GM23338 (cell line): ENCODE measurements at regions not wholly inside any gene's neighbourhood (a gene's known extent, or its start where the extent isn't known, plus 50 kb on each side); places are given as distances from the start of the nearest gene placed in this dataset.

Experiments
- ATAC-seq: fragments of 200-7000 bp; cut with Tn5 transposase; 3 replicates; pipeline ENCODE4 v1.9.1; 2020
- DNase-seq: peaks from one replicate; pipeline ENCODE4 v3.0.0-alpha.2; 2015; ENCODE audit warnings: low spot score
- H2AFZ ChIP-seq: fragments of 200-600 bp; sonication (generic); 2 replicates; pipeline ENCODE4 v1.8.0; 2016; ENCODE audit warnings: antibody characterized with exemption, mild to moderate bottlenecking, moderate library complexity
- H3F3A ChIP-seq: fragments of 200-600 bp; sonication (generic); replicated peaks from 2 replicates; pipeline ENCODE4 v1.8.0; 2017; ENCODE audit warnings: antibody characterized with exemption, mixed run types, low read depth
- H3K27ac ChIP-seq: fragments of 200-600 bp; sonication (generic); 2 replicates; pipeline ENCODE4 v1.6.1; 2016; ENCODE audit warnings: low read depth
- H3K27me3 ChIP-seq: fragments of 200-600 bp; sonication (generic); 2 replicates; pipeline ENCODE4 v1.8.0; 2016; ENCODE audit warnings: mild to moderate bottlenecking, mixed run types, moderate library complexity; ENCODE audit not compliant: insufficient read depth
- H3K36me3 ChIP-seq: fragments of 200-600 bp; sonication (generic); 2 replicates; pipeline ENCODE4 v1.8.0; 2016; ENCODE audit warnings: mild to moderate bottlenecking; ENCODE audit not compliant: insufficient read depth
- H3K4me1 ChIP-seq: fragments of 200-600 bp; sonication (generic); 2 replicates; pipeline ENCODE4 v1.8.0; 2016; ENCODE audit warnings: mild to moderate bottlenecking, moderate library complexity; ENCODE audit not compliant: insufficient read depth
- H3K4me2 ChIP-seq: fragments of 200-600 bp; sonication (generic); 2 replicates; pipeline ENCODE4 v1.7.1; 2017; ENCODE audit warnings: mixed run types
- H3K4me3 ChIP-seq: fragments of 200-600 bp; sonication (generic); 2 replicates; pipeline ENCODE4 v1.6.1; 2016; ENCODE audit warnings: mixed run types
- H3K79me2 ChIP-seq: fragments of 200-600 bp; sonication (generic); replicated peaks from 2 replicates; pipeline ENCODE4 v1.8.0; 2017; ENCODE audit warnings: mild to moderate bottlenecking; ENCODE audit not compliant: insufficient read depth
- H3K9me2 ChIP-seq: fragments of 200-600 bp; sonication (generic); 2 replicates; pipeline ENCODE4 v1.8.0; 2017; ENCODE audit not compliant: insufficient read depth
- H4K20me1 ChIP-seq: fragments of 200-600 bp; sonication (generic); replicated peaks from 2 replicates; pipeline ENCODE4 v1.8.0; 2017; ENCODE audit warnings: mild to moderate bottlenecking; ENCODE audit not compliant: insufficient read depth
- H3K27ac Mint-ChIP-seq: 2 replicates; pipeline ENCODE4 v1.8.0; 2020; ENCODE audit warnings: inconsistent platforms, mild to moderate bottlenecking, moderate library complexity, mixed read lengths
- H3K27me3 Mint-ChIP-seq: 3 replicates; pipeline ENCODE4 v1.8.0; 2022; ENCODE audit warnings: low read depth, mild to moderate bottlenecking, moderate library complexity, mixed read lengths, inconsistent platforms; ENCODE audit not compliant: insufficient read depth, poor library complexity
- H3K36me3 Mint-ChIP-seq: 3 replicates; pipeline ENCODE4 v1.8.0; 2021; ENCODE audit warnings: low read depth, mild to moderate bottlenecking, inconsistent platforms, moderate library complexity, mixed read lengths
- H3K4me1 Mint-ChIP-seq: 3 replicates; pipeline ENCODE4 v1.8.0; 2020; ENCODE audit warnings: mild to moderate bottlenecking, inconsistent platforms, mixed read lengths
- H3K4me3 Mint-ChIP-seq: 3 replicates; pipeline ENCODE4 v1.8.0; 2021; ENCODE audit warnings: moderate library complexity, mild to moderate bottlenecking, inconsistent platforms, mixed read lengths
- H3K9me3 Mint-ChIP-seq: 3 replicates; pipeline ENCODE4 v1.8.0; 2020; ENCODE audit warnings: moderate library complexity, mild to moderate bottlenecking, inconsistent platforms, mixed read lengths
- CREB1 ChIP-seq: fragments of 250-450 bp; sonication (Bioruptor Pico); IDR thresholded peaks from 2 replicates; pipeline ENCODE4 v1.5.0; 2020; ENCODE audit warnings: low read depth, mild to moderate bottlenecking, moderate library complexity
- CTCF ChIP-seq, 2 experiments: fragments of 200-600 bp in 1 of 2; sonication (generic) in 1 of 2; conservative IDR thresholded peaks; 2 replicates each; pipeline versions ENCODE4 v1.5.1 to v1.6.1; 2016 to 2017; ENCODE audit warnings: antibody characterized with exemption in 2 of 2, low read depth in 2 of 2, mild to moderate bottlenecking in 2 of 2, moderate library complexity in 1 of 2
- EZH2 ChIP-seq: fragments of 200-600 bp; sonication (generic); IDR thresholded peaks from one replicate; pipeline ENCODE4 v1.8.0; 2017; ENCODE audit warnings: antibody characterized with exemption, mild to moderate bottlenecking, low read depth; ENCODE audit not compliant: unreplicated experiment
- EZH2phosphoT487 ChIP-seq: fragments of 200-600 bp; sonication (generic); IDR thresholded peaks from one replicate; pipeline ENCODE4 v1.8.1; 2018; ENCODE audit warnings: antibody characterized with exemption; ENCODE audit not compliant: unreplicated experiment
- JUNB ChIP-seq: IDR thresholded peaks from one replicate; pipeline ENCODE4 v1.6.1; 2016; ENCODE audit warnings: antibody characterized with exemption; ENCODE audit not compliant: unreplicated experiment
- NANOG ChIP-seq: IDR thresholded peaks from 2 replicates; pipeline ENCODE4 v1.6.1; 2016; ENCODE audit warnings: antibody characterized with exemption, borderline replicate concordance
- POLR2AphosphoS5 ChIP-seq: IDR thresholded peaks from 2 replicates; pipeline ENCODE4 v1.6.1; 2016; ENCODE audit warnings: antibody characterized with exemption, low read depth
- STAT1 ChIP-seq: IDR thresholded peaks from one replicate; pipeline ENCODE4 v1.6.1; 2016; ENCODE audit warnings: antibody characterized with exemption; ENCODE audit not compliant: unreplicated experiment
- ZNF114 ChIP-seq: fragments of 250-450 bp; sonication (Bioruptor Pico); IDR thresholded peaks from 2 replicates; pipeline ENCODE4 v1.5.0; 2020; ENCODE audit warnings: mild to moderate bottlenecking, moderate library complexity
- ZNF331 ChIP-seq: fragments of 250-450 bp; sonication (Bioruptor Pico); IDR thresholded peaks from 2 replicates; pipeline ENCODE4 v1.5.0; 2020; ENCODE audit warnings: low read depth, mild to moderate bottlenecking, moderate library complexity
- ZNF462 ChIP-seq: fragments of 250-450 bp; sonication (Bioruptor Pico); IDR thresholded peaks from 2 replicates; pipeline ENCODE4 v1.5.0; 2020; ENCODE audit warnings: mild to moderate bottlenecking, moderate library complexity
- TF ChIP-seq, protein P1 (sequence below): IDR thresholded peaks from one replicate; pipeline ENCODE4 v1.6.1; 2018; ENCODE audit warnings: antibody characterized with exemption; ENCODE audit not compliant: unreplicated experiment
- TF ChIP-seq, protein P2 (sequence below): IDR thresholded peaks from 2 replicates; pipeline ENCODE4 v1.6.1; 2016; ENCODE audit warnings: antibody characterized with exemption

GRCh38 chr11:21814169-21814568, 378.7 kb upstream of the ANO5 start:
- ATAC-seq (no peak), DNase-seq (no peak)
- no peak overlapping the region for H3K27ac ChIP-seq
- peaks cover 12% of the 10 kb centered on the region for H3K9me2 ChIP-seq
- H3K4me3 ChIP-seq = no peak overlapping the region
- no peaks in the 10 kb centered on the region for H3K36me3 ChIP-seq
- no peak overlapping the region for H2AFZ ChIP-seq
- peaks cover 4% of the 10 kb centered on the region; the same call in 1 of the 3 replicates for H3K4me1 Mint-ChIP-seq
- no peaks in the 10 kb centered on the region for H3K9me3 Mint-ChIP-seq
- H3K4me1 ChIP-seq = no peaks in the 10 kb centered on the region
- TF ChIP-seq JUNB = no peak
- TF ChIP-seq ZNF462 = no peak
- no peak for TF ChIP-seq POLR2AphosphoS5
- no peak for TF ChIP-seq ZNF331 (CRISPR knock-in tag)
- TF ChIP-seq CREB1 (CRISPR knock-in tag) = no peak
- no peak for TF ChIP-seq NANOG
- no peak for TF ChIP-seq EZH2
- TF ChIP-seq, protein P1, sequence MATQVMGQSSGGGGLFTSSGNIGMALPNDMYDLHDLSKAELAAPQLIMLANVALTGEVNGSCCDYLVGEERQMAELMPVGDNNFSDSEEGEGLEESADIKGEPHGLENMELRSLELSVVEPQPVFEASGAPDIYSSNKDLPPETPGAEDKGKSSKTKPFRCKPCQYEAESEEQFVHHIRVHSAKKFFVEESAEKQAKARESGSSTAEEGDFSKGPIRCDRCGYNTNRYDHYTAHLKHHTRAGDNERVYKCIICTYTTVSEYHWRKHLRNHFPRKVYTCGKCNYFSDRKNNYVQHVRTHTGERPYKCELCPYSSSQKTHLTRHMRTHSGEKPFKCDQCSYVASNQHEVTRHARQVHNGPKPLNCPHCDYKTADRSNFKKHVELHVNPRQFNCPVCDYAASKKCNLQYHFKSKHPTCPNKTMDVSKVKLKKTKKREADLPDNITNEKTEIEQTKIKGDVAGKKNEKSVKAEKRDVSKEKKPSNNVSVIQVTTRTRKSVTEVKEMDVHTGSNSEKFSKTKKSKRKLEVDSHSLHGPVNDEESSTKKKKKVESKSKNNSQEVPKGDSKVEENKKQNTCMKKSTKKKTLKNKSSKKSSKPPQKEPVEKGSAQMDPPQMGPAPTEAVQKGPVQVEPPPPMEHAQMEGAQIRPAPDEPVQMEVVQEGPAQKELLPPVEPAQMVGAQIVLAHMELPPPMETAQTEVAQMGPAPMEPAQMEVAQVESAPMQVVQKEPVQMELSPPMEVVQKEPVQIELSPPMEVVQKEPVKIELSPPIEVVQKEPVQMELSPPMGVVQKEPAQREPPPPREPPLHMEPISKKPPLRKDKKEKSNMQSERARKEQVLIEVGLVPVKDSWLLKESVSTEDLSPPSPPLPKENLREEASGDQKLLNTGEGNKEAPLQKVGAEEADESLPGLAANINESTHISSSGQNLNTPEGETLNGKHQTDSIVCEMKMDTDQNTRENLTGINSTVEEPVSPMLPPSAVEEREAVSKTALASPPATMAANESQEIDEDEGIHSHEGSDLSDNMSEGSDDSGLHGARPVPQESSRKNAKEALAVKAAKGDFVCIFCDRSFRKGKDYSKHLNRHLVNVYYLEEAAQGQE = no peak
- TF ChIP-seq CTCF (conservative IDR thresholded peaks at IDR 0.05; ENCODE audit: low read depth in 2 of 2) = no peak
- TF ChIP-seq, protein P2, sequence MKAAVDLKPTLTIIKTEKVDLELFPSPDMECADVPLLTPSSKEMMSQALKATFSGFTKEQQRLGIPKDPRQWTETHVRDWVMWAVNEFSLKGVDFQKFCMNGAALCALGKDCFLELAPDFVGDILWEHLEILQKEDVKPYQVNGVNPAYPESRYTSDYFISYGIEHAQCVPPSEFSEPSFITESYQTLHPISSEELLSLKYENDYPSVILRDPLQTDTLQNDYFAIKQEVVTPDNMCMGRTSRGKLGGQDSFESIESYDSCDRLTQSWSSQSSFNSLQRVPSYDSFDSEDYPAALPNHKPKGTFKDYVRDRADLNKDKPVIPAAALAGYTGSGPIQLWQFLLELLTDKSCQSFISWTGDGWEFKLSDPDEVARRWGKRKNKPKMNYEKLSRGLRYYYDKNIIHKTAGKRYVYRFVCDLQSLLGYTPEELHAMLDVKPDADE = no peak
- no peak for TF ChIP-seq EZH2phosphoT487
- no peak for TF ChIP-seq ZNF114
- no peak for TF ChIP-seq STAT1
- H3F3A ChIP-seq = no peaks in the 10 kb centered on the region
- H3K4me3 Mint-ChIP-seq = no peak overlapping the region
- H3K27me3 ChIP-seq = no peaks in the 10 kb centered on the region
- H3K27ac Mint-ChIP-seq = no peak overlapping the region; the same call in 1 of the 2 replicates
- H3K27me3 Mint-ChIP-seq = peaks cover 4% of the 10 kb centered on the region
- H3K36me3 Mint-ChIP-seq = no peaks in the 10 kb centered on the region
- no peak overlapping the region for H3K4me2 ChIP-seq
- no peaks in the 10 kb centered on the region for H3K79me2 ChIP-seq
- no peaks in the 10 kb centered on the region for H4K20me1 ChIP-seq
